ENCODE measurements at regions not wholly inside any gene's neighbourhood (a gene's known extent, or its start where the extent isn't known, plus 50 kb on each side); places are given as distances from the start of the nearest gene placed in this dataset.

DNA sequence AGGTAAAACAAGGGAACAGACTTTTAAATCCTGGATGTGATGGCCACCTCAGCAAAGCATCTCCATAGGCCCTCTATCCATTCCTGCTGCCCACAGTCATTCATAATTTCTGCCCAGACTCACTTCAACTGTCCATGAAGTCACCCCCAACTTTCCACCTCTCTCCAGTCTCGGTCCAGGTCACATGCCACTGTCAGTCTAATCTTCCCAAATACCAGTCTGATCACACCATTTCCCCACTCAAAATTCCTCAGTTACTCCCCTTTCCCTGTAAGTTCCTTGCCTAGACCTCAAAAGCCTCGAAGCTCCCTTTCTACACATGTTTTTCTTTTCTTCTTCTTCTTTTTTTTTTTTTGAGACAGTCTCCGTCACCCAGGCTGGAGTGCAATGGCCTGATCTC is 51.2 kb upstream of the HOPX start:
- Histone ChIP-seq H3K27me3 (no peaks in the 10 kb centered on the region), H3K4me3 (no peak overlapping the region), H3K9me3 (replicated peaks) (no peaks in the 10 kb centered on the region), H3K36me3 (no peaks in the 10 kb centered on the region), H3K4me1 (no peaks in the 10 kb centered on the region), H3K27ac (no peak overlapping the region)
- no peak for DNase-seq

GRCh38 chr4:56731857-56732256 is 50.8 kb upstream of the HOPX start:
- Histone ChIP-seq H3K4me3 (no peak overlapping the region), H3K4me1 (no peaks in the 10 kb centered on the region), H3K27ac (no peak overlapping the region), H3K9me3 (replicated peaks) (no peaks in the 10 kb centered on the region), H3K27me3 (no peaks in the 10 kb centered on the region), H3K36me3 (no peaks in the 10 kb centered on the region)
- no peak for DNase-seq

Data from SJCRH30 (cell line).